Stimulated activated CD4-positive, alpha-beta T cell treated with anti-CD3 and anti-CD28 coated beads, TNF-alpha, amount 100 ng/mL, for 48 hours (primary cell): ENCODE measurements at regions not wholly inside any gene's neighbourhood (a gene's known extent, or its start where the extent isn't known, plus 50 kb on each side); places are given as distances from the start of the nearest gene placed in this dataset.

Experiments used
- DNase-seq, 3 donors: peaks; one replicate each; pipeline ENCODE4 v3.0.0-alpha.2; 2020; ENCODE audit warnings: low read depth in 3 of 3

DNA sequence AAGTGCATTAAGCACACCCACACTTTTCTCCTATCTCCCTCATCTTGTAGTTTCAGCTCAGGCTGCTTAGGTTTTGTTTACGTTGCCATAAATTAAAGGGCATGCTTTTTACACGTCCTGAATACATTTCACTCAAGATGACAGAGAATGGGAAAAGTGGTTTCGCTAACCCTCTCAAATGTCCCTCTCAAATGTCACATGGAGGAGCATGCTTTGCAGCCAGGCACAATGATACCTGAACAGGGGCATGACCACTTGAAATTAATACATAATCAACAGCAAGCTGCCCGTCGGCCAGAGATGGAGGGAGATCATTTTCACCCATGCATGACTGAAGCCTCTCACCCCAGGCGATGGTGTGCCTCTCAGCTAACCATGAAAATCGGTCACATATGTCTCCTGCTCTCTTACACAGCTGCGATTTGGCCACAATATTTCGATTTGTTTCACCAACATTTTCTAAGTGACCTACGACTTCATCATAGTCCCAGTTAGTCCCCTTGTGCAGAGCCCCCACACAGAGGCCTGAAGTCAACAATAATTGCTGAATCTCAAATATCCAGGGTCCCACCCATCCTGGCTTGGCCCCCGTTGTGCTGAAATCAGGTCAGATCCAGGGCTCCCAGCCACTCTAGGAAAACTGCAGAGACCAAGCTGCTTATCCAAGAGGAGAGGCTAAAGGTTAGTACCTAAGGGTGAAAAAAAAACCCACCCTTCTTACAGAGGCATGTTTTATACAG, 373.9 kb upstream of the NFE2L3 start:
- DNase-seq = no peak

DNA sequence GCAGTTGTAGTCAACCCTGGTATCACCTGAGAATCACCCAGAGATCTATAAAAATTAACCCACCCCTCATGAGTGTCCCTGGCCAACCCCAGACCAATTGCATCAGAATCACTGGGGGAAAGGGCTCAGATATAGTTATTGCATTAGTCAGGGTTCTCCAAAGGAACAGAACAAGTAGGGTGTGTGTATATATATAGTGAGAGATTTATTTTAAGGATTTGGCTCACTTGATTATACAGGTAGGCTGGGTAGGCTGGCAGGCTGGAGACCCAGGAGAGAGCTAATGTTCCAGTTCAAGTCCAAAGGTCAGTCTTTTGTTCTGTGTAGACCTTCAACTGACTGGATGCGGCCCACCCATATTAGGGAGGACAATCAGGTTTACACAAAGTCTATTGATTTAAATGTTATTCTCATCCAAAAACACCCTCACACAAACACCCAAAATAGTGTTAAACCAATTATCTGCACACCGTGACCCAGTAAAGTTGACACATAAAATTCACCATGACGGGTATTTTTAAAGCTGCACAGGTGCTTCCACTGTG, 372.9 kb upstream of the NFE2L3 start:
- no peak for DNase-seq

DNA sequence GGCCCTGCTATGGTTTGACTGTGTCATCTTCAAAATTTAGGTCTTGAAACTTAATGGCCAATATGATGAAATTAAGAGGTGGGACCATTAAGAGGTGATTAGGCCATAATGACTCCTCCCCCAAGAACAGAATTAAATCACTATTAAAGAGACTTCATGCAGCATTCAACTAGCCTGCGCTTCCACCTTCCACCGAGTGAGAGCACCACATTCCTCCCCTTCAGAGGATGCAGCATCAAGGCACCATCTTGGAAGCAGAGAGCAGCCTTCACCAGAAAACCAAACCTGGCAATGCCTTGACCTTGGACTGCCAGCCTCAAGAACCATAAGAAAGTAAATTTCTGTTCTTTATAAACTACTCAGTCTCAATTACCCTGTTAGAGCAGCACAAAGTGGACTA, 371.1 kb upstream of the NFE2L3 start:
- no peak for DNase-seq

DNA sequence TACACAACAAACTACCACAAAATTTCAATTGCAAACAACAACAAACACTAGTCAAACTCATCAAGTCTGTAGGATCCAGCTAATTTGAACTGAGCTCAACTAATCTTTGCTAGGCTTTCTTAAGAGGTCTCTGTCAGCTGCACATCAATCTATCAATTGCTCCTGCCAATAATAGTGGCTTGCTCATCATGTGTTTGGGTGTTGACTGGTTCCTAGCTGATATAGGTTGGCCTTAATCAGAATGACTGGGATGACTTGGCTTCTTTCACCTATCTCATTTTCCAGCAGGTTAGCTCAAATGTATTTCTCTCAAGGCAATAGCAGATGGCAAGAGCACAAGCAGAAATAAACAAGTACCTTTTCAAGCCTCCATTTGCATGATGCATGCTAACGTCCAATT, 370.3 kb upstream of the NFE2L3 start:
- DNase-seq = no peak

DNA sequence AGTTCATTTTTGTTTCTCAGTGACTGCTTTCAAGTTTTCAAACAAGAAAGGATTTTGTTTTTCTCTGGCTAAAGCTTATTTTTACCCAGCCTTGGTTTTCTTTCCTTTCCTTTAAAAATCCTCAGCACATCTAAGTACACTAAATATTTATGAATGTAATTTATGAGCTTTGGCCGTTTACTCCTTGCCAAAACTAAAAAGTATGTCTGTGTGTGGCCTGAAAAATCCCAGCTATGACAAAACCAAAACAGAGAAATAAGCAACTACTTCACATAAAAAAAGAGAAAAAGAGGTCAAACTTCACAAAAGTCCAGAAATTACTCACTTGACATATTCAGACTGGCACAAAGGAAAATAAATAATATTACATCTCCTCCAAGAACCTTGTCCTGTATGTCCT, 365.1 kb upstream of the NFE2L3 start:
- DNase-seq = no peak

DNA sequence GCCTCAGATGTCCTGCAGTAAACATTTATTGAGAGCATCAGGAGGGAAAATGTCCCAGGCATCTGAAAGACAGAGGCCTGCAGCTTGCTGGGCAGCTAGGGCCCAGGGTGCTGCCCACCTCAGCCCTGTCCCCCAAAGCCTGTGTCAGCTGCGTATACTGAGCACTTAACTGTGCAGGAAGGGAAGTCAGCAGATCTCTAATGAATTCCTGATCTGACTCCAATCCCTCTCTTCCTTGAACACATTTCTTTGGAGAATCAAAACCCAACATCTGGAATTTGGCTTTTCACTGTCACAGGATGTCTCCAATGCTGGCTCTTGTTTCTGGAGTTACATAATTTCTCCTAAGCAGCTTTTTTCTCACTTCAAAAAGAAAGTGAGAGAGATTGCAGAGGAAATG, 364.7 kb upstream of the NFE2L3 start:
- DNase-seq = no peak

DNA sequence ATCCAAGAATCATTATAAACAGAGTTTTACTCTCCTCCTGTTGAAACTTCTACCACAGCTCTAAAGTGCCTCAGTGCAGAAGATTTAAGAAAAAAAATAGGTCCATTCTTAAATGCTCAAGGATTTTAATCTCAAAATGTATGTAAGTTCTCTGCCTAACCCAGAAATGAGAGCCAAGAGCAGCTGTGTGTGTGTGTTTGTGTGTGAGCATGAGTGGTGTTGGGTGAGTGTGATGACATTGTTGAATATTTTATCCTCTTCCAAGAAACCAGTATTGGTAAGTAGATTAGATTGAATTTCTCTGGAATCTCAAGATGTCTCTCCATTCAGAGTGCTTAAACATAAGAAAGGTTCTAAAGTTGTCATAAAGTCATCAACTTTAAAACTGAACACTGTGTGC, 363.6 kb upstream of the NFE2L3 start:
- no peak for DNase-seq

DNA sequence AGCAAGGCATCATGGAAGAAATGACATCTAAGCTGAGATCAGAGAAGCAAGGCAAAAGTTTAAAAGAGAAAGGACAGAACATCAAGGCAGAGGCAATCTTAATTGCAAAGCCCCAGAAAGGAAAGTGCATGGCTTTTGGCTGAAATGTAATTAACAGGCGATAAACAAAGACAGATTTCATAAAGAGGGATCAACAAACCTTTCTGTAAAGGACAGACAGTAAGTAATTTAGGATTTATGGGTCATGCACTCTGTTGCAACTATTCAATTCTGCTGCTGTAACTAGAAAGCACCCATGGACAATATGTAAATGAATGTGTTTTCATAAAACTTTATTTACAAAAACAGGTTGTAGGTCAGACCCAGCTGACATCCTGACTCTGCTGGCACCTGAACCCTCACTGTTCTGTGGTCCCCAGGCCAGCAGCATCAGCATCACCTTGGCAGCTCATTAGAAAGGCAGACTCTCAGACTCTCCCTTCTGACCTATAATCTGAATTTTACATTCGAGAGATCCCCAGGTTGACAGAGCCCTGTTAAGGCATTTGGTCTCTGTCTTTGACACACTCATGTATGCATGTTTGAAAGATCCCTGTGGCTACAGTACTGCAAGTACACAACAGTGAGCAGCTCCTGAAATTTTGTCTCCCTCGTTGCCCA, 362.9 kb upstream of the NFE2L3 start:
- DNase-seq = no peak

DNA sequence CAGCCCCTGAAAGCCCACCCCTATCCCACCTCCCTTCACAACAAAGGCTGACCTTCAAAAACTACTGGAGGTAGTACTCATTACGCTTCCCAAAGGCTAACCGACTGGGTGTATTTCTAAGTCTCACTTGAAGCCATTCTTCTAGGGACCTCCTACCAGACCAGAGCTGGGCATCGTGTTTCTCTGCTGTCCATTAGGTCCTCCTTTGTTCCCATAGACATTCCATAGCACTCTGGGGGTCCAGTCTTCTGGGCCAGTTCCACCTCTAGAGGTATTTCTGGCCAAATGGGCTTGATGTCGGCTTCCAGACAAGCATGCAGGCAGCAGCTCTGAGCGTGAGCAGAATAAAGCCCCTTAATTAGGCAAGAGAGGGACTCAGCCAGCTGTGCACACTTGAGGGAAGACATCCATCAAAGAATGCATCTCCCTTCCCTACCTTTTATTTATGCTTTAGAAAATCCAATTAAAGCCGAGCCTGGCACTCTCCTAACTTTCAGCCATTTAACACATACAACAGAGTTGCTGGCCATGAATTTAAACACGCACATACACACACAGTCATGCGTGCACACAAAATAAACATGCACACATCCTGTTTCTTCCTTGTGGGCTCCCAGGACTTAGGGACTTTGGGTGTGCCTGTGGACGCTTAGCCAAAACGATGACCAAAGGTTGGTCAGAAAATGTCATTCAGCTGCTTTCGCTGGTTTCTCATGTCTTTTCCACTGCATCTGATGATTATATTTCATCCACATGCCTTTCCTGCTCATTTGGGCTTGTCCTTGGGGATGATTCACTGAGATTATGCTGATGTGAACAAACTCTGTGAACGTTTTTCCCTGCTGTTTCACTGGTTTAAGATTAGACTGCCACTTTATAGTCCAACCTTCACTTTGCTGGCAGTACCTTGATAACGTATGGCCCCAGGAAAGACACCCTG, 362.0 kb upstream of the NFE2L3 start:
- DNase-seq = no peak

DNA sequence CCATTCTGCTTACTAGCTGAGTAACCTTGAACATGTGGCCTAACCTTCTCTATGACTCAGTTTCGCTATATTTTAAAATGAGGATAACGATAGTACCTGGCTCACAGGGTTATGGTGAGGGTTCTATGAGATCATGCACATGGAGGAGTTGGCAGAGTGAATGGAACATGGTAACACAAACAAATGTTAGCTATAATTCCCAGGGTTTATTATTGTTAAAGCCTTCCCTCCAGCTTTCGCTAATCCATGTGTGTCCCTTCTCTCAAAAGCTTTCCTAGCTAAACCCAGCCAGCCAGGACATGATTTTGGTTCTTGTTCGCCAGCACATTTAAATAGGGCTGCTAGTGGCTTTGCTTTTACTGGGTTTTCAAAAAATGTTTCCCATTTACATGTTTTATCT, 361.0 kb upstream of the NFE2L3 start:
- no peak for DNase-seq

DNA sequence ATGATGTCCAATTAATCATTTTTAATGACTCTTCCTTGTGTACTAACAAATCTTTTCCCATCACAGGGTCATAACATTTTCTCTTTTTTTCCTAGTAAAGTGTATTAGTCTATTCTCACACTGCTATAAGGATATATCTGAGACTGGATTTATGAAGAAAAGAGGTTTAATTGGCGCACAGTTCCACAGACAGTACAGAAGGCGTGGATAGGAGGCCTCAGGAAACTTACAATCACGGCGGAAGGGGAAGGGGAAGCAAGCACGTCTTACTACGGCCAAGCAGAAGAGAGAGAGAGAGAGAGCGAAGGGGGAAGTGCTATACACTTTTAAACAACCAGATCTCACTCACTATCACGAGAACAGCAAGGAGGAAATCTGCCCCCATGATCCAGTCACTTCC, 359.4 kb upstream of the NFE2L3 start:
- no peak for DNase-seq

DNA sequence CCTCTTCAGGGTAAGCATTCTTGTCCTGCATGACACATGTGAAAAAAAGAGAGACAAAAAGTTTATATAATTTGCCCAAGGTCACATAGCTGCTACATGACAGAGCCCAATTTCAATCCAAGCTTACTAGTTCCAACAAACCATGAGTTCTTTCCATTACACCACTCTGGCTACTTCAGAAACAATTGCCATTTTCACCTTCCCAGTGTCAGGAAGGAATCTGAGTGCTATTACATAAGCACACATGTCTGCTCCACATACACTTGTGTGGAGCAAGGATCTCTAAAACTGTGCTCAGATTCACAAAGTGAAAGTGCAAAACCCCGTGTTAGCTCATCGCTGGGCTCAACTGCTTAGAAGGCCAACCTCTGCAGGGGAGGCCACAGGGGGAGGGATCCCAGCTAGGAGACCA, 356.2 kb upstream of the NFE2L3 start:
- DNase-seq = no peak

DNA sequence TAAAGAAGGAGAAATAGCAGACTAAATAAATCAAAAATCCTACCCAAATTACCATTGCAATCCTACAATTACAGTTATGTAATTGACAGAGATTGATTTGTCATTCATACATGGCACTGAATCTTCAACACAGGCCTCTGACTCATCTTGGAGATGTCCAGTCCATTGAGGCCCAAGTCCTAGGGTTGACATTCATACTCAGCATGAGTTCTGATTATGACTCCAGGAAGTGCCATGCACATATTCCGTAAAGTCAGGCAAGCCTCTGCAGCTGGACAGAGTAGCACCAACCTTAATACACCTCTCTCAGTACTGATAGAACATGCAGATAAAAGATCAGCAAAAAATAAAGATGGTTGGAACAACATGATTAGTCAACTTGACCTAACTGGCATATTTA, 353.7 kb upstream of the NFE2L3 start:
- DNase-seq = no peak

DNA sequence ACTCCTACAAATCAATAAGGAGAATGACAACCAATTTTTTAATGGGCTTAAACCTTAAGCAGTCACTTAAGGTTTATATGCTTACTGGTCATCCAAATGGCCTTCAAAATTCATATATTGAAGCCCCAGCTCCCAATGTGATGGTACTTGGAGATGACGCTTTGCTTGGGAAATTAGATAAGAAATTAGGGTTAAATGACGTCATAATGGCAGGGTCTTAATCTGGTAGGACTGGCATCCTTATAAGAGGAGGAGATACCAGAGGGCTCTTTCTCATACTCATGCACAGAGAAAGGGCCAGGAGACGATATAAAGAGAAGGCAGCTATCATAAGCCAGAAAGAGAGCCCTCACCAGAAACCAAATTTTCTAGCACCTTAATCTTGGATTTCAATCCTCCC, 350.8 kb upstream of the NFE2L3 start:
- DNase-seq = no peak

DNA sequence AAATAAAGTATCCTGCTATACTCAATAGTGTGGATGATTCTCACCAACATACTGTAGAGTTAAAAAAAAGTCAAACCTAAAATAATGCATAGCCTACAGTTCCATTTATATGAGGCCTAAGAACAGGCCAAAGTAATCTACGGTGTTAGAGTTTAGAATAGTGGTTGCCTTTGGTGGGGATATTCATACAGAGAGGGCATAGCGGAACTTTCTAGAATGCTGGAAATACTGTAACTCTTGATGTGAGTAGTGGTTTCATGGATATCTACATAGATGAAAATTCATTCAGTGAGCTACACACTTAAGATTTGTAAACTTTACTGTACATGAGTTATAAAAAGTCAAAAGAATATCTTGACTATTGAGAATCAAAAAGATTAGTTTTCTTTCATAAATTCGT, 349.9 kb upstream of the NFE2L3 start:
- DNase-seq = no peak

DNA sequence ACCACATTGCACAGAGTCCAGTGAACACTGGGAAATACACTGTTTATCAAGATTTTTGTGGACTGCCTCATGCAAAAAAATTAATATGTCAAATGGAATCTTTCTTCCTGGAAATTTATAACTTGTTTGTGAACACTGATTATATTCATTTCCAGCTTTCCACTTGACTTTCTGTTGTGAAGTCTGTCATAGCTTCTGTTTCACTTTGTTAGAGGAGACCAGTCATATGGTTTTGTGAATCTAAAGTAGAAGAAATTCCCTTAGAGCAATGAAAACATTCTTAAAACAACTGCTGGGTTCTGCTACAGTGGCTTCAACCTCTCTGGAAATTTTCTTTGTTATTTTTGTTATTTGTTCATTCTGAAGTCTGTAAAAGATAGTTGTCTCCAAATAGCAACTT, 349.5 kb upstream of the NFE2L3 start:
- no peak for DNase-seq

DNA sequence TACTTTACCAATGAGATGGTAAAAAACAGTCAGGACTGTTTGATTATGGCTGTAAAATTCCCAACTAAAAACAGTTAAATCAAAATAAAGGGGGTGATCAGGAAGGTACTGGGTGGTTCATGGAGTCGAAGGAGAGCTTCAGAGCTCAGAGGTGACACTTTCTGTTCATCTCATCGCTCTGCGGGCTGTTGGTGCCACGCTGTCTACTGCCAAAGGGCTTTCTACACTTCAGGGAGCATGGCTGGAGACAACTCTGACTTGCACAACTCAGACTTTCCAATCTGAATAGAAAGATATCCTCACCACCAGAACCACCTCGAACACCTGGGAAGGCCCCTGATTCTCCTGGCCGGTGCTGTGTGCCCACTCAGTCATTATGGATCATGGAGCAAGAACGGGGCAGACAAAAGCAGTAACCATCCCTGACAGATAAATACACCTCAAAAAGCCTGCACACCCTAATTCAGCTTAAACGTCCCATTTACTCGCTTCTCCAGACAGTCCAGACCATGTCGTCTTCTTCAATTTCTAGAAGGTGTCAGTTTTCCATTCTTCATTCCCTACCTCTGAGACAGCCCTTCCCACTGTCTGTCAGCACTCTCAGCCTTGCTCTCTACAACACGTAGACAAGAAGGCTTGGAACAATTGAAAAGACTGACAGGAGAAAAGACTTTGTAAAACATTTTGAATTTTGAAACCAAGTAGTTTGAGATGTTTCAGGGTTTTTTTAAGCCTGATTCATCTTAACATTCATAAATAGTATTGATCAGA, 348.7 kb upstream of the NFE2L3 start:
- no peak for DNase-seq

DNA sequence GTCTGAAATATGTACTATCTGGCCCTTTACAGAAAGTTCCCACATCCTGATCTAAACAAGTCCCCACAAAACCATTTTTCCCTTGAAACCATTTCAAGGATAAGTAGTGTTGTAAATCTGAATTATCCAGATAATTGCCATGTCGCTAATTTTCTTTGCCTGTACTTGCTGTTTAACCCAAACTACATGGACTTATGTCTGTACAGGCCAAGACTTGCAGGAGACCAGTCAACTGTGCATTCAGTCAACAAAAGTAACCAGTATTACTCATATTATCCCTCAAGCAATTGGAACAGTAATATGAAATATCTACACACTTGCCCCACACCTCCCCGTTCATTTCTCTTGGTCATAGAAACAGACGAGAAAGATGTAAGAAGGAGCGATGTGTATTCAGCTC, 347.8 kb upstream of the NFE2L3 start:
- DNase-seq = no peak

DNA sequence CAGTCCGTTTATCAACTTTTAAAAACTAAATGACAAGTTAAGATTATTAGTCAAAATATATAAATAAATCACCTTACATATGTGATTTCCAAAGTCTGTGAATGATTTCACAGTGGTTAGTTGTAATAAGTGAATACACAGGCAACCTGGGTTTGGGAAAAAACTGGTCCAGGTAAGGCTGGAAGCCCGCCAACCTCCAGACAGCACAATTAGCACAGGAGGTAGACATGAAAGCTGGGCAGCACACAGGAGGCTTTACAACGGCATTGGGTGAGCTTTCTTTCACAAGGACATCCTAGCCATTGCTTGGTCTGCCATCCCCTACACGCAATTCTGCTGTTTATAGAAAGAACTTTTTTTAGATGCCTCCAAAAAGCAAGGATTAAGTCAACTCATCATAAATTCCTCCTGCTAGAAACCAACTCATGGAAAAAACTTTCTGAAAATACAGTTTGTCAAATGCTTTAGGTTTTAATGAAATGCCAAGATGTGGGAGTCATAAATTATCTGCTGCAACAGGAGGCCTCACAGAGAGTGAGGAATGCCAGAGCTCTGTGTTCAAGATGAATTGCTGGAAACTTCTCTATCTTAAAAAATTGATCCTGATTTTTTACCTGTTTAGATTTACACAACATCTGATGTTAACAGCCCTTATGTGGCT, 346.8 kb upstream of the NFE2L3 start:
- no peak for DNase-seq

DNA sequence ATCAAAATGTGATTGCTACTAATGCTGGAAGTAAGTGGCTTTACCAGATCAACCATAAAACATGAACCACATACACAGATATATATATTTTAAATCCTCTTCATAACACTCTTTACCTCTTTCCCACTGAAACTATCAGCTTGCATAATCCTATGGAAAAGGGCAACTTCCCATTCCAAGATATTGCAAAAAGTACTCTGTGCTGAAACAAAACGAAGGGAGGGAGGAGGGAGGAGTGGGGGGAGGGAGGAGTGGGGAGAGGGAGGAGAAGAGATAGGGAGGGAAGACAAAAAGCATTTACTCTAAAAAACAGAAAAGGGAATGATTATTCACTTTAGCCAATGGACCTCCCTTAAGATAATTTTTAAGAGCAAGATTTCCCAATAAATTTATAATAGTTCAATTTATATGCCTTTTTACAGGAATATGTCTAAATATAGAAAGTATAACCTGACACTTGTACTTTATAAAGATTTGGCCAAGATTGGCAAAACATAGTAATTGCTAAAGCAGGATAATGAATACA, 344.8 kb upstream of the NFE2L3 start:
- no peak for DNase-seq

DNA sequence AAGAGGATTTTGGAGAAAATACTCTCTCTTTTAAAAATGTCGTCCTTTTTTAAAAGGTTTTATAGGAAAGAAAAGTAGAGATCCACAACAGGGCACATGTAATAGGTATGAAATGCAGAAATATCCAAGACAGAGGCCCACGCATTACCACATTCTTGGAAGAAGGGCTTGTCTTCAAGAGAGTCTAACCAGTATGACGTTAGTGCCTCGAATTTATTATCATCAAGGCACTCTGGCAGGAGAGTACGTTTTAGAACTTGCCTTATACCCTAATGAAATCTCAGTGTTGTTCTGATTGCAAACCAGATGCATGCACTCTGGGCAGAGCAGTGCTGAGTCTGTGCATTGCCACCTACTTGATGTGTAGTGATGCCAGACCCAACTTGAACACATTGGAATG, 342.6 kb upstream of the NFE2L3 start:
- no peak for DNase-seq
